Stimulated activated naive CD8-positive, alpha-beta T cell treated with anti-CD3 and anti-CD28 coated beads, Interleukin-15, Interleukin-2, amounts not matched to agents 100 U/mL and 50 U/mL, for 24 hours (primary cell): ENCODE measurements at regions not wholly inside any gene's neighbourhood (a gene's known extent, or its start where the extent isn't known, plus 50 kb on each side); places are given as distances from the start of the nearest gene placed in this dataset.

Experiments used
- ATAC-seq: fragments of 150-1000 bp; cut with Tn5 transposase; one replicate; pipeline ENCODE4 v1.10.0; 2021
- DNase-seq: peaks from one replicate; pipeline ENCODE4 v3.0.0; 2021

DNA sequence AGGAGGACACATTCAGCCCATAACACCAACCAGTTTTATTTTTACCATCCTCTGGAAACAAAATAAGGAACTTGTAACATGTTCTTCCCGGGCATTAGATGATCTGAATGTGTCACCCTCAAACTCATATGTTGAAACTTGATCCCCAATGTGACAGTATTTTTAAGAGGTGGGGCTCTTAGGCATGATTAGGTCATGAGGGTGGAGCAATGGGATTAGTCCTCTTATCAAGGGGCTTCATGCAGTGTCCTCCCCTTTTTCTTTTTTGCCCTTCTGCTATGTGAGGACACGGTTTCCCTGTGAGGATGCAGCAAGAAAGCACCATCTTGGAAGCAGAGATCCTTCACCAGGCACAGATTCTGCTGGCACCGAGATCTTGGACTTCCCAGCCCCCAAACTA, 401.5 kb upstream of the TRIB2 start:
- no peak for ATAC-seq
- no peak for DNase-seq

GRCh38 chr2:12316476-12316875, 400.3 kb upstream of the TRIB2 start:
- DNase-seq (no peak), ATAC-seq (no peak)

DNA sequence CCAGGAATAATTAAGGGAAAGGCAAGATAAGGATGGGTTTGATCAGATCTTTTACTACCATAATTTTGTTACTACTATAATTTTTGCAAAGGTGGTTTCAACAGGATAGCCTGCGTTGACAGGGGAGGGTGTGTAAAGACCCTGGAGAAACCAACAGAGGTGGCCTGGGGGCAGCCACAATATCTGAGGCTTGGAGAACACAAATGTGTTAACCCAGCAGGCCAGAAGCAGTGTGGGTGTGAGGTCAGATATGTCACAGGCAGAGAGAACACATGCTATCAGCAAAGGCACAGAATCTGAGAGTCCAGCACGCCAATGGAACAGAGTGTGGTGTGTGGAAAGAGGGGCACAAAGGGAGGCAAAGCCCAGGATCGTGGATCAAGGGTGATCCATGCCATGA, 399.4 kb upstream of the TRIB2 start:
- DNase-seq (no peak), ATAC-seq (no peak)

- no peak for DNase-seq
- no peak for ATAC-seq
These were observed 398.8 kb upstream of the TRIB2 start for GRCh38 chr2:12317814-12318426.

- ATAC-seq = no peak
- DNase-seq = no peak
These were observed 398.2 kb upstream of the TRIB2 start for GRCh38 chr2:12318427-12319057.

DNA sequence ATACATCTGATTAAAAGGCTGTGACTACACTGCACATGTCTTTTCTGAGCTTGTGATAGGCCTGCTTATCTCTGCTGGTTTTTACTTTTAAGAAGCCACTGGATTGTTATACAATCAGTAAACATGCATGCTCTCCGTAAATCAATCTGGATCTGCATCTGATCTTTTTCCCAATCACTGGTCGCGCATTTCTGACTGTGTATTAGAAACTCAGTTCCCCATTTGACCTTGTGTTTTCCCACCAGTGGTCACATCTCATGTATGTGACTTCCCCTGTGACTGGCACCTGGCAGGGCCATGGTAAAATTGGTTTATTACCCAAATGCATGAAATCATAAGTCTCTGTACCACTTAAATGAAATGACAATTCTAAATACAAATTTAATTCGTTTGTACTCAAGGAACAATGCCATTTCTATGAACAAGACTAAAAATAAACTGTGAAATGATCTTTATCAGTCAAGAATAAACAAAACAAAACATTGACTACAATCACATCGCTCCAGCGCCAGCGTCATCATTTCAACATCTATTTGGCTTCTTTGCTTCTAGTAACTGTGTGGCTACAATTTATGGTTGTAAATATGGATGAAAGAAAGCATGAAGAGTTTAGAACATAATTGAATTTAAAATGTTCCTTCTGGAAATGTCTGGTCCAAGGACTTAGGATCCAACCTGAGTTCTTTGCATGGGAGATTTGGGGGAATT, 396.6 kb upstream of the TRIB2 start:
- ATAC-seq (no peak), DNase-seq (no peak)

- ATAC-seq = no peak
These were observed 395.6 kb upstream of the TRIB2 start for GRCh38 chr2:12320991-12321641.

GRCh38 chr2:12321886-12322285, 394.9 kb upstream of the TRIB2 start:
- ATAC-seq = no peak
- DNase-seq = no peak

More at GRCh38 chr2:12320991-12321641, 395.6 kb upstream of the TRIB2 start:
- DNase-seq = no peak

GRCh38 chr2:12325806-12326205, 390.9 kb upstream of the TRIB2 start:
- ATAC-seq (no peak), DNase-seq (no peak)

GRCh38 chr2:12326449-12327190, 390.1 kb upstream of the TRIB2 start:
- ATAC-seq (no peak), DNase-seq (no peak)

DNA sequence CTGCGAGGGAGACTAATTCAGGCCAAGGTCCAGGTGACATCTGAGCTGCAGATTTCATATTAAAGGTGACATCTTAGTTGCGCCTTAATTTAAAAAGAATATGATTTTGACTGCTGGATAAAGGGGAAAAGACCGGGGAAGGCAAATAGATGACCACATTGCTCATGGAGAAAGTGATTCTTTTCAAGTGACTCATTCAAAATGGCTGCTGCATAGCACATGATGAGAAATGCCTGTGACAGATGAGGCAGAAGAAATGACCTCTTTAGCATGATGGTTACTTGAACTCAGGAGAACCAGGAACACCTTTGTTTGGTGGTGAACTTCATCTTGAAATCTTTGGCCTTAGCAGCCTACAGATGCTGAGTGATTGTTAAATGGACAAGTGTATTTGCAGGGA, 385.8 kb upstream of the TRIB2 start:
- ATAC-seq = no peak
- DNase-seq = no peak

DNA sequence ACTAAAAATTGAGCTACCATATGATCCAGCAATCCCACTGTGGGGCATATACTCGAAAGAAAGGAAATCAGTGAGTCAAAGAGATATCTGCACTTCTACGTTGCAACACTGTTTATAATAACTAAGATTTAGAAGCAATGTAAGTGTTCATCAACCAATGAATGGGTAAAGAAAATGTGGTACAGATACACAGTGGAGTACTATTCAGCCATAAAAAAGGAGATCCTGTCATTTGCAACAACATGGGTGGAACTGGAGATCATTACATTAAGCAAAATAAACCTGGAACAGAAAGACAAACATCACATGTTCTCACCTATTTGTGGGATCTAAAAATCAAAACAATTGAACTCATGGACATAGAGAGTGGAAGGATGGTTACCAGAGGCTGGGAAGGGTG, 385.0 kb upstream of the TRIB2 start:
- no peak for DNase-seq
- ATAC-seq = no peak

- ATAC-seq (no peak), DNase-seq (no peak)
These were observed 383.4 kb upstream of the TRIB2 start for GRCh38 chr2:12333293-12333692.

DNA sequence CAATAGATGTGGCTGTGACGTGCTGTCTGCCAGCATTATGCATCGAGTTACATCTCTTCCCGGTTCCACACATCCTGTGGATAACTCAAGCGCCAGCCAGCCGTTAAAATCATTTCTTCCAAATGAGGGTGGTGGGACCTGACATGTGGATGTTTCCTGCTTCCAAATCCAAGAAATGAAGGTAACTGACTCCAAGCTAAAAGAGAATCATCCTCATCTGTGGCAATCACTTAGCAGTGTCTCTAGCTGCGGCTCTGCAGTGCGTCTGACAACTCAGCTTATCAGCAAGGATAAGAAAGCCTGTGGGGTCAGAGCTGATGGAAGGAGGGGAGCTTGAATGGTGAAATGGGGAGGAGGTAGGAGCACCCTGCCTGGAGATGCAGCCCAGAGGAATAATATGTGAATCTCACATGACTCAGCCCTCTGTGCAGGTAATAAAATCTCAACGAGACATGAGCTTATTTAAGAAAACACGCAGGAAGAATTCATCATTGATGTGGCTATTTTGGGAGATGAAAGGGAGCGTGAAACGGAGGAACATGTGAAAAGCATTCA, 382.2 kb upstream of the TRIB2 start:
- no peak for ATAC-seq
- DNase-seq = no peak

GRCh38 chr2:12335131-12335530, 381.6 kb upstream of the TRIB2 start:
- DNase-seq (no peak), ATAC-seq (no peak)

DNA sequence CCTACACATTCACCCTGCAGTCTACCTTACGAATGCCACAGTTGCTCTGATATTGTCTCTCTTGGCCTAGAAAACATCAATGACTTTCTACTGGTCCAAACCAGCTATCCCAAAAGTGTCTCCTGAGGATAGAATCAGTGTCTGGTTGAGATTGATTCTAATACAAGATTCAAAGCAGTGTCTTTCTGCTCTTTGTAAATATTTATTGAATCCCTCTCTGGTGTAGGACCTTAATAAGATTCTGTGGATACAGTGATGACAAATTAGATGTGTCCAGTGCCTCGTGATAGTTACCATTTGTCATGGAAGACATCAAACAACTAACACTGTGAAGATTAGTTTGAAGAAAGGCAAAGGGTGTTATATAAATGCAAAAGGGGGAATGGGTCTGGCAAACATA, 380.7 kb upstream of the TRIB2 start:
- DNase-seq (no peak), ATAC-seq (no peak)

DNA sequence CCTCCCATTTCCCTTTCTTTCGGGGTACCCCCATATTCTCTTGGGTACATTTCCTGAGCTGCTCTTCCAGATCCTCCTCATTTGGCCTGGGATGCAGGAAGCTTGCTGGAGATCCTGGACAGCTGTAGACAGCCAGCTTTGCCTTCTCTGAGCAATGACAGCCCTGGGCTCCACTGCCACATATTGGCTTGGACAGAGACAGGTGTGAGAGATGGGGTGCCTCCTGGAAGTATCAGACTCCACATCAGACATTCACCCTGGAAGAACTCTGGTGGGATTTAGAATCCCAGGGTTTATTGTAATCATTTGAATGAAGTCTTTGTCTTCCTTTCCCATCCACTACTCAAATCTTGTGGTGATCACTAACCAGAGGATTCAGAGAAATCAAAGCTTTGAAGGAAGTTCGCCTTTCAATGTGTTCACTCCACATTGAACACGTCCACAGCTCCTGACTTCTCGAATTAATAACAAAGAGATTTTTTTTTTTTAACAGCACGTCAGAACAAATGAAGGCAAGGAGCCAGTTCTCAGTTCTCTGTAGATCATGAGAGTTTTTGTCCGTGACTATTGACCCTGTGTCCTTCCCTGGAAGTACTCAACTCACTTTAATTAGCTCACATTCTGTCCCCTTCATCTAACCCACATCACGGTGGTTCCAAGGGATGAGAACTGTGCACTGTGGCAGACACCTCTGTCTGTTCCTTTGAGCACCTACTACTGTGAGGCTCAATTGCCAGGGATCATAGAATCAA, 377.6 kb upstream of the TRIB2 start:
- ATAC-seq (no peak), DNase-seq (no peak)

- no peak for ATAC-seq
These were observed 376.6 kb upstream of the TRIB2 start for GRCh38 chr2:12340164-12340563.

DNA sequence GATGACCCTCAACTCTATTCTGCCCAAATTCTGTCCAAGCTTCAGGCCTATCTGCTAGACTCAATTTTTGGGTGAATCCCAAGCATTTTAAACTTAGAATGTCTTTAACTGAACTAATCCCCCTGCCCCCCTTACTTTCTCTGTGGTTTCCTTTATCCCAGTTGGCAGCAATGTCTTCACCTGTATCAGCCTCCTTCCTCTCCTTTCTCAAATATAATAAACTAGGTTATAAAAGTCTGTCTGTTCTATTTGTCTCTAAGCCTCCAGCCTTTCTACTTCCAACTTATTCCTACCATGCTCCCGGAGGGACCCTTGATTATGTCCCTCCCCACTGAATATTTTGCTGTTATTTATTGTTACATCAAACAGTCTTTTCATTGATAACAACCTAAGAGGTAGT, 375.5 kb upstream of the TRIB2 start:
- no peak for DNase-seq
- ATAC-seq = no peak

More at GRCh38 chr2:12340164-12340563, 376.6 kb upstream of the TRIB2 start:
- DNase-seq = no peak

DNA sequence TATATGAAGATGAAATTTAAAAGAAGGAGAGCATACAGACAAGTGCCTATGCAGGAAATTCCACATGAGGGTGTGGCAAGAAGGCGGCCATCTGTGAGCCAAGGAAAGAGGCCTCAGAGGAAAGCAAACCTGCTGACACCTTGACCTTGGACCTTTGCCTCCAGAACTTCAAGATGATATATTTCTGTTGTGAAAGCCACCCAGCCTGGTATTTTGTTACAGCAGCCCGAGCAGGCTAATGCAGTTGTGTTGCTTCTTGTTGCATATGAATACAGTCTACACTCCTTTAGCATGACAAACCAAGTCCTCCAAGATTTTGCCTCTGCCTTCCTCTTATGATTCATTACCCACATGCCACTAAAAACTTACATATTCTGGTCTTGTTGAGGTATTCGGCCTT, 374.8 kb upstream of the TRIB2 start:
- no peak for DNase-seq
- ATAC-seq = no peak

GRCh38 chr2:12343141-12343540, 373.6 kb upstream of the TRIB2 start:
- no peak for ATAC-seq
- DNase-seq = no peak
